Stimulated activated naive CD8-positive, alpha-beta T cell treated with anti-CD3 and anti-CD28 coated beads, Interleukin-15, Interleukin-2, amounts not matched to agents 100 ng/mL and 50 ng/mL, for 24 hours (primary cell): ENCODE measurements at regions not wholly inside any gene's neighbourhood (a gene's known extent, or its start where the extent isn't known, plus 50 kb on each side); places are given as distances from the start of the nearest gene placed in this dataset.

ENCODE experiments used
- H3K27ac Mint-ChIP-seq: one replicate; pipeline ENCODE4 v1.8.0; 2021; ENCODE audit warnings: mild to moderate bottlenecking, mixed read lengths
- H3K27me3 Mint-ChIP-seq: one replicate; pipeline ENCODE4 v1.8.0; 2021; ENCODE audit warnings: mixed read lengths
- H3K36me3 Mint-ChIP-seq: one replicate; pipeline ENCODE4 v1.8.0; 2021; ENCODE audit warnings: low read depth, mixed read lengths
- H3K4me1 Mint-ChIP-seq: one replicate; pipeline ENCODE4 v1.8.0; 2021; ENCODE audit warnings: low read depth, mixed read lengths
- H3K4me3 Mint-ChIP-seq: one replicate; pipeline ENCODE4 v1.8.0; 2021; ENCODE audit warnings: mild to moderate bottlenecking, mixed read lengths
- H3K9me3 Mint-ChIP-seq: one replicate; pipeline ENCODE4 v1.8.0; 2021; ENCODE audit warnings: mixed read lengths

- H3K27ac Mint-ChIP-seq, result no peak overlapping the region
These were observed 358.2 kb upstream of the DMAC1 start for GRCh38 chr9:8157683-8158324.

GRCh38 chr9:8156346-8156745 lies 356.8 kb upstream of the DMAC1 start:
- H3K36me3 Mint-ChIP-seq, result no peaks in the 10 kb centered on the region
- no peaks in the 10 kb centered on the region for H3K4me1 Mint-ChIP-seq
- H3K27ac Mint-ChIP-seq, result no peak overlapping the region
- H3K9me3 Mint-ChIP-seq, result no peaks in the 10 kb centered on the region
- no peak overlapping the region for H3K4me3 Mint-ChIP-seq
- no peaks in the 10 kb centered on the region for H3K27me3 Mint-ChIP-seq

More at GRCh38 chr9:8157683-8158324, 358.2 kb upstream of the DMAC1 start:
- Mint-ChIP-seq H3K36me3 (no peaks in the 10 kb centered on the region), H3K4me1 (no peaks in the 10 kb centered on the region), H3K4me3 (no peak overlapping the region), H3K27me3 (no peaks in the 10 kb centered on the region), H3K9me3 (no peaks in the 10 kb centered on the region)

- H3K4me3 Mint-ChIP-seq, result no peak overlapping the region
- H3K9me3 Mint-ChIP-seq, result peaks cover 2% of the 10 kb centered on the region
- H3K27me3 Mint-ChIP-seq, result no peaks in the 10 kb centered on the region
- no peaks in the 10 kb centered on the region for H3K4me1 Mint-ChIP-seq
- no peaks in the 10 kb centered on the region for H3K36me3 Mint-ChIP-seq
- no peak overlapping the region for H3K27ac Mint-ChIP-seq
These were observed 356.1 kb upstream of the DMAC1 start for GRCh38 chr9:8155706-8156105.

GRCh38 chr9:8143677-8144076 lies 344.1 kb upstream of the DMAC1 start:
- no peak overlapping the region for H3K4me3 Mint-ChIP-seq
- H3K27me3 Mint-ChIP-seq, result no peaks in the 10 kb centered on the region
- H3K4me1 Mint-ChIP-seq, result no peaks in the 10 kb centered on the region
- H3K27ac Mint-ChIP-seq, result no peak overlapping the region
- H3K9me3 Mint-ChIP-seq, result no peaks in the 10 kb centered on the region
- H3K36me3 Mint-ChIP-seq, result no peaks in the 10 kb centered on the region

GRCh38 chr9:8140557-8140956 lies 341.0 kb upstream of the DMAC1 start:
- Mint-ChIP-seq H3K4me1 (no peaks in the 10 kb centered on the region), H3K27me3 (no peaks in the 10 kb centered on the region), H3K4me3 (no peak overlapping the region), H3K9me3 (no peaks in the 10 kb centered on the region), H3K27ac (no peak overlapping the region), H3K36me3 (no peaks in the 10 kb centered on the region)

GRCh38 chr9:8139756-8140155 lies 340.2 kb upstream of the DMAC1 start:
- no peak overlapping the region for H3K27ac Mint-ChIP-seq
- H3K9me3 Mint-ChIP-seq, result no peaks in the 10 kb centered on the region
- H3K27me3 Mint-ChIP-seq, result no peaks in the 10 kb centered on the region
- H3K36me3 Mint-ChIP-seq, result no peaks in the 10 kb centered on the region
- no peaks in the 10 kb centered on the region for H3K4me1 Mint-ChIP-seq
- no peak overlapping the region for H3K4me3 Mint-ChIP-seq

GRCh38 chr9:8136477-8136876 lies 336.9 kb upstream of the DMAC1 start:
- no peak overlapping the region for H3K4me3 Mint-ChIP-seq
- H3K4me1 Mint-ChIP-seq, result no peaks in the 10 kb centered on the region
- H3K27ac Mint-ChIP-seq, result no peak overlapping the region
- no peaks in the 10 kb centered on the region for H3K36me3 Mint-ChIP-seq
- H3K27me3 Mint-ChIP-seq, result no peaks in the 10 kb centered on the region
- H3K9me3 Mint-ChIP-seq, result no peaks in the 10 kb centered on the region

- H3K4me3 Mint-ChIP-seq, result no peak overlapping the region
- H3K27me3 Mint-ChIP-seq, result peaks cover 5% of the 10 kb centered on the region
- H3K27ac Mint-ChIP-seq, result no peak overlapping the region
- no peaks in the 10 kb centered on the region for H3K36me3 Mint-ChIP-seq
- H3K4me1 Mint-ChIP-seq, result no peaks in the 10 kb centered on the region
- H3K9me3 Mint-ChIP-seq, result peaks cover 7% of the 10 kb centered on the region
These were observed 335.1 kb upstream of the DMAC1 start for GRCh38 chr9:8134635-8135034.

GRCh38 chr9:8133606-8134005 lies 334.0 kb upstream of the DMAC1 start:
- no peaks in the 10 kb centered on the region for H3K36me3 Mint-ChIP-seq
- H3K9me3 Mint-ChIP-seq, result peaks cover 7% of the 10 kb centered on the region
- no peak overlapping the region for H3K27ac Mint-ChIP-seq
- H3K27me3 Mint-ChIP-seq, result peaks cover 6% of the 10 kb centered on the region
- H3K4me1 Mint-ChIP-seq, result no peaks in the 10 kb centered on the region
- no peak overlapping the region for H3K4me3 Mint-ChIP-seq

GRCh38 chr9:8115570-8115969 lies 316.0 kb upstream of the DMAC1 start:
- no peaks in the 10 kb centered on the region for H3K36me3 Mint-ChIP-seq
- peak overlapping the region; percentile 6 for H3K4me3 Mint-ChIP-seq
- H3K27me3 Mint-ChIP-seq, result no peaks in the 10 kb centered on the region
- no peaks in the 10 kb centered on the region for H3K9me3 Mint-ChIP-seq
- H3K27ac Mint-ChIP-seq, result no peak overlapping the region
- H3K4me1 Mint-ChIP-seq, result peaks cover 18% of the 10 kb centered on the region

GRCh38 chr9:8114826-8115225 lies 315.2 kb upstream of the DMAC1 start:
- no peak overlapping the region for H3K4me3 Mint-ChIP-seq

GRCh38 chr9:8106362-8106761 lies 306.8 kb upstream of the DMAC1 start:
- H3K27ac Mint-ChIP-seq, result no peak overlapping the region
- H3K4me1 Mint-ChIP-seq, result no peaks in the 10 kb centered on the region

More at GRCh38 chr9:8114826-8115225, 315.2 kb upstream of the DMAC1 start:
- H3K27me3 Mint-ChIP-seq, result no peaks in the 10 kb centered on the region
- peak overlapping the region; percentile 42 for H3K27ac Mint-ChIP-seq
- H3K4me1 Mint-ChIP-seq, result peaks cover 18% of the 10 kb centered on the region
- no peaks in the 10 kb centered on the region for H3K9me3 Mint-ChIP-seq
- no peaks in the 10 kb centered on the region for H3K36me3 Mint-ChIP-seq

GRCh38 chr9:8101607-8102006 lies 302.0 kb upstream of the DMAC1 start:
- Mint-ChIP-seq H3K36me3 (no peaks in the 10 kb centered on the region), H3K4me3 (no peak overlapping the region), H3K4me1 (no peaks in the 10 kb centered on the region), H3K9me3 (peaks cover 5% of the 10 kb centered on the region), H3K27ac (no peak overlapping the region), H3K27me3 (no peaks in the 10 kb centered on the region)

More at GRCh38 chr9:8106362-8106761, 306.8 kb upstream of the DMAC1 start:
- no peak overlapping the region for H3K4me3 Mint-ChIP-seq
- H3K36me3 Mint-ChIP-seq, result no peaks in the 10 kb centered on the region
- H3K9me3 Mint-ChIP-seq, result no peaks in the 10 kb centered on the region
- H3K27me3 Mint-ChIP-seq, result no peaks in the 10 kb centered on the region

GRCh38 chr9:8096091-8096490 lies 296.5 kb upstream of the DMAC1 start:
- Mint-ChIP-seq H3K4me3 (no peak overlapping the region), H3K9me3 (peaks cover 5% of the 10 kb centered on the region), H3K27ac (no peak overlapping the region), H3K4me1 (no peaks in the 10 kb centered on the region), H3K36me3 (no peaks in the 10 kb centered on the region), H3K27me3 (no peaks in the 10 kb centered on the region)

- H3K27me3 Mint-ChIP-seq, result no peaks in the 10 kb centered on the region
- H3K4me3 Mint-ChIP-seq, result no peak overlapping the region
- H3K36me3 Mint-ChIP-seq, result no peaks in the 10 kb centered on the region
- no peaks in the 10 kb centered on the region for H3K4me1 Mint-ChIP-seq
- no peak overlapping the region for H3K27ac Mint-ChIP-seq
- H3K9me3 Mint-ChIP-seq, result peaks cover 5% of the 10 kb centered on the region
These were observed 296.1 kb upstream of the DMAC1 start for GRCh38 chr9:8095672-8096086.

GRCh38 chr9:8088477-8088876 lies 288.9 kb upstream of the DMAC1 start:
- Mint-ChIP-seq H3K27ac (no peak overlapping the region), H3K36me3 (no peaks in the 10 kb centered on the region), H3K4me3 (no peak overlapping the region), H3K9me3 (peaks cover 5% of the 10 kb centered on the region), H3K27me3 (peaks cover 3% of the 10 kb centered on the region), H3K4me1 (no peaks in the 10 kb centered on the region)
